ENCODE measurements at regions not wholly inside any gene's neighbourhood (a gene's known extent, or its start where the extent isn't known, plus 50 kb on each side); places are given as distances from the start of the nearest gene placed in this dataset.

DNA sequence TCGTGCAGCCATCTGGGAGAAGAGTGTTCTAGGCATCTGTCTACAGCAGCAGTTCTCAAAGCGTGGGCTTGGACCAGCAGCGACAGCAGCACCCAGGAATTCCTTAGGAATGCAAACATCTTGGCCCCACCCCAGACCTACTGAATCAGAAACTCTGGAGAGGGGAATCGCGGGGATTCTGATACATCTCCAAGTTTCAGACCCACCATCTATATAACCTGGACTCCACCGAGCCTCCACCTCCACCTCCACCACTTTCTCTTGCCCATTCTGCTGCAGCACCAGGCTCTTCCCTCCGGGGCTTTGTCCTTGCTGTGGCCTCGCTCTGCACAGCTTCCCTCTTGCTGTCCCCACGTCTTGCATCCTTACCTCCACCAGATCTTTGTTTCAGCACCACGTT is 256.4 kb downstream of the BCL2 start:
- TF ChIP-seq, protein P1, sequence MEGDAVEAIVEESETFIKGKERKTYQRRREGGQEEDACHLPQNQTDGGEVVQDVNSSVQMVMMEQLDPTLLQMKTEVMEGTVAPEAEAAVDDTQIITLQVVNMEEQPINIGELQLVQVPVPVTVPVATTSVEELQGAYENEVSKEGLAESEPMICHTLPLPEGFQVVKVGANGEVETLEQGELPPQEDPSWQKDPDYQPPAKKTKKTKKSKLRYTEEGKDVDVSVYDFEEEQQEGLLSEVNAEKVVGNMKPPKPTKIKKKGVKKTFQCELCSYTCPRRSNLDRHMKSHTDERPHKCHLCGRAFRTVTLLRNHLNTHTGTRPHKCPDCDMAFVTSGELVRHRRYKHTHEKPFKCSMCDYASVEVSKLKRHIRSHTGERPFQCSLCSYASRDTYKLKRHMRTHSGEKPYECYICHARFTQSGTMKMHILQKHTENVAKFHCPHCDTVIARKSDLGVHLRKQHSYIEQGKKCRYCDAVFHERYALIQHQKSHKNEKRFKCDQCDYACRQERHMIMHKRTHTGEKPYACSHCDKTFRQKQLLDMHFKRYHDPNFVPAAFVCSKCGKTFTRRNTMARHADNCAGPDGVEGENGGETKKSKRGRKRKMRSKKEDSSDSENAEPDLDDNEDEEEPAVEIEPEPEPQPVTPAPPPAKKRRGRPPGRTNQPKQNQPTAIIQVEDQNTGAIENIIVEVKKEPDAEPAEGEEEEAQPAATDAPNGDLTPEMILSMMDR (IDR thresholded peaks at IDR 0.05), result no peak
- Histone ChIP-seq H3K9me3 (no peaks in the 10 kb centered on the region), H3K4me3 (no peak overlapping the region), H3K4me1 (ENCODE audit: low read depth) (no peaks in the 10 kb centered on the region), H3K36me3 (ENCODE audit: low read depth) (no peaks in the 10 kb centered on the region)
- intact Hi-C loops (cut with DNase I, micrococcal nuclease), result no loop called here
- DNase-seq, result no peak
- no peak for ATAC-seq

DNA sequence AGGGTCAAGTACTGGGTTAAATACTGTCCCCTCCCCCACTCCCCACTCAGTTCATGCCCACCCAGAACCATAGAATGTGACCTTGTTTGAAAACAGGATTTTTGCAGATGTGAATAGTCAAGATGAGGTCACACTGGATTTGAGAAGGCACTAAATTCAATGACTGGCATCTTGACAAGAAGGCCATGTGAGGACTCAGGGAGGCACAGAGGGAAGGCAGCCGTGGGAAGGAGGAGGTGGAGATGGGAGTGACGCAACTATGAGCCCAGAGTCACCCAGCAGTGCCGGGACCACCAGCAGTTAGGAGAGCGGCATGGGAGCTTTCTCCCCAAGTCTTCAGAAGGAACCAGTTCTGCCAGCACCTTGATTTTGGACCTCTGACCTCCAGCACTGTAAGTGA is 257.3 kb downstream of the BCL2 start:
- no peak for ATAC-seq
- TF ChIP-seq, protein P1 (IDR thresholded peaks at IDR 0.05), result no peak

DNA sequence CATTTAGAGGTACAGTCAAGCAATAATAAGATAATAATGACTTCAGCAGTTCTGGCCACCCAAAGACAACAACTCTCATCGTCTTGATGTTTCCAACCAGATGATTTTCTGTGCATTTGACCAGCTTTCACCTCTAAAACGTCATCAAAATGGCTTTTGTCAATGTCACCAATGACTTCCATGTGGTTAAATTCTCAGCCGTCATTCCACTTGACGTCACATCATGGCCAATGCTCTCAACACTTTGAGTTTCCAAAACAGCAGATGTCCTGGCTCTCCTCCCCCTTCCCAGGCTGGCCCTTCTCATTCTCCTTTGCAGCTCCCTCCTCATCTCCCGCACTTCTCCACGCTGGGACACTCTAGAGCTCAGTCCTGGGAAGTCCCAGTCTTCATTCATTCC is 258.3 kb downstream of the BCL2 start:
- Histone ChIP-seq H3K9me3 (no peaks in the 10 kb centered on the region), H3K4me1 (ENCODE audit: low read depth) (no peaks in the 10 kb centered on the region), H3K4me3 (no peak overlapping the region), H3K36me3 (ENCODE audit: low read depth) (no peaks in the 10 kb centered on the region)
- intact Hi-C loops (cut with DNase I, micrococcal nuclease), result no loop called here
- TF ChIP-seq, protein P1 (IDR thresholded peaks at IDR 0.05), result no peak
- no peak for DNase-seq
- no peak for ATAC-seq

More for the DNA sequence above, 257.3 kb downstream of the BCL2 start:
- Histone ChIP-seq H3K4me3 (no peak overlapping the region), H3K9me3 (no peaks in the 10 kb centered on the region), H3K36me3 (ENCODE audit: low read depth) (no peaks in the 10 kb centered on the region), H3K4me1 (ENCODE audit: low read depth) (no peaks in the 10 kb centered on the region)
- intact Hi-C loops (cut with DNase I, micrococcal nuclease), result no loop called here
- no peak for DNase-seq

- H3K4me1 ChIP-seq (ENCODE audit: low read depth), result no peaks in the 10 kb centered on the region
- intact Hi-C loops (cut with DNase I, micrococcal nuclease), result no loop called here
- no peaks in the 10 kb centered on the region for H3K9me3 ChIP-seq
- H3K36me3 ChIP-seq (ENCODE audit: low read depth), result no peaks in the 10 kb centered on the region
- TF ChIP-seq, protein P1 (IDR thresholded peaks at IDR 0.05), result no peak
- no peak overlapping the region for H3K4me3 ChIP-seq
- DNase-seq (no peak), ATAC-seq (no peak)
Observed at GRCh38 chr18:63058521-63058920, 261.0 kb downstream of the BCL2 start.

GRCh38 chr18:63057707-63058106 is 261.9 kb downstream of the BCL2 start:
- TF ChIP-seq, protein P1 (IDR thresholded peaks at IDR 0.05), result no peak
- intact Hi-C loops (cut with DNase I, micrococcal nuclease), result no loop called here
- H3K4me1 ChIP-seq (ENCODE audit: low read depth), result no peaks in the 10 kb centered on the region
- ATAC-seq (no peak), DNase-seq (no peak)
- no peaks in the 10 kb centered on the region for H3K9me3 ChIP-seq
- H3K36me3 ChIP-seq (ENCODE audit: low read depth), result no peaks in the 10 kb centered on the region
- no peak overlapping the region for H3K4me3 ChIP-seq

DNA sequence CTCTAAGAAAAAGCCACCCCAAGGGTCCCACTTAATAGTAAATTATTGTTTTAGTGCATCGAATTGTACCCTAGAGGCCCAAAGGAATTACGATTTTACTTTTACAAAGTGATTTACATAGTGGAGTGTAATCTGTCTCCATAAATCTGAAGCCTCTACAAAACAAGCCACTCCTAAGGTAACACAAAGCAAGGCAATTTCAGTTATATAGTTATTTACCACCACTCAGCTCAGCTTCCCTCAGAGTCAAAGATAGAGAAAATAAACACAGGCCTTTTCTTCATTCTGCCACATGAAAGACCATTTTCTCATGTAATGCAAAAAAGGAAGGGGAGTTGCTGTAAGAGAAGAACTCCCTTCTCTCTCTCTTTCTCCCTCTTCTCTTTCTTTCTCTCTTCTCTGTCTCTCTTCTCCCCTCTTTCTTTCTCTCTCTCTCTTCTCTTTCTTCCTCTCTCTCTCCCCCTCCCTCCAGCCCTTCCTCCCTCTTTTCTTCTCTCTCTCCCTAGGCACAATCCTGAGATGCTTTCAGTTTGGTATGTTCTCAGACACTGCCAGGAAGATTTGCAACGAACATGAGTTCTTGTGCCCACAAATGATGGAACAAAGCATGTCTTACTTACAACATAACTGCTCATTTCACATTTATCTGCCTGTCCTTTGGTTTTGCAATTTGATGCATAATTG is 264.5 kb downstream of the BCL2 start:
- Histone ChIP-seq H3K4me1 (ENCODE audit: low read depth) (no peaks in the 10 kb centered on the region), H3K36me3 (ENCODE audit: low read depth) (no peaks in the 10 kb centered on the region), H3K9me3 (no peaks in the 10 kb centered on the region), H3K4me3 (no peak overlapping the region)
- no peak for ATAC-seq
- DNase-seq, result no peak
- intact Hi-C loops (cut with DNase I, micrococcal nuclease), result no loop called here
- TF ChIP-seq, protein P1 (IDR thresholded peaks at IDR 0.05), result no peak

All from mucosa of descending colon (tissue), 3 donors.